AG09309 (cell line): ENCODE measurements at regions not wholly inside any gene's neighbourhood (a gene's known extent, or its start where the extent isn't known, plus 50 kb on each side); places are given as distances from the start of the nearest gene placed in this dataset.

Source experiments
- DNase-seq: peaks from one replicate; pipeline ENCODE4 v3.0.0-alpha.2; 2010; ENCODE audit warnings: low read depth
- H3K4me3 ChIP-seq: 2 replicates; pipeline ENCODE4 v1.5.1; 2011; ENCODE audit warnings: mild to moderate bottlenecking, low read depth, low read length, moderate library complexity; ENCODE audit not compliant: control insufficient read depth
- TF ChIP-seq, protein P1 (sequence below): IDR thresholded peaks from 2 replicates; pipeline ENCODE4 v1.5.1; 2011; ENCODE audit warnings: mild to moderate bottlenecking, low read depth, low read length, inconsistent platforms; ENCODE audit not compliant: insufficient read depth, control insufficient read depth; ENCODE audit errors: missing control alignments

GRCh38 chr12:18207266-18207665, 54.1 kb upstream of the PIK3C2G start:
- no peak overlapping the region for H3K4me3 ChIP-seq
- TF ChIP-seq, protein P1, sequence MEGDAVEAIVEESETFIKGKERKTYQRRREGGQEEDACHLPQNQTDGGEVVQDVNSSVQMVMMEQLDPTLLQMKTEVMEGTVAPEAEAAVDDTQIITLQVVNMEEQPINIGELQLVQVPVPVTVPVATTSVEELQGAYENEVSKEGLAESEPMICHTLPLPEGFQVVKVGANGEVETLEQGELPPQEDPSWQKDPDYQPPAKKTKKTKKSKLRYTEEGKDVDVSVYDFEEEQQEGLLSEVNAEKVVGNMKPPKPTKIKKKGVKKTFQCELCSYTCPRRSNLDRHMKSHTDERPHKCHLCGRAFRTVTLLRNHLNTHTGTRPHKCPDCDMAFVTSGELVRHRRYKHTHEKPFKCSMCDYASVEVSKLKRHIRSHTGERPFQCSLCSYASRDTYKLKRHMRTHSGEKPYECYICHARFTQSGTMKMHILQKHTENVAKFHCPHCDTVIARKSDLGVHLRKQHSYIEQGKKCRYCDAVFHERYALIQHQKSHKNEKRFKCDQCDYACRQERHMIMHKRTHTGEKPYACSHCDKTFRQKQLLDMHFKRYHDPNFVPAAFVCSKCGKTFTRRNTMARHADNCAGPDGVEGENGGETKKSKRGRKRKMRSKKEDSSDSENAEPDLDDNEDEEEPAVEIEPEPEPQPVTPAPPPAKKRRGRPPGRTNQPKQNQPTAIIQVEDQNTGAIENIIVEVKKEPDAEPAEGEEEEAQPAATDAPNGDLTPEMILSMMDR: no peak
- DNase-seq: no peak

- TF ChIP-seq, protein P1: no peak
- no peak for DNase-seq
- H3K4me3 ChIP-seq: no peak overlapping the region
These were observed 55.1 kb upstream of the PIK3C2G start for GRCh38 chr12:18206198-18206597.

DNA sequence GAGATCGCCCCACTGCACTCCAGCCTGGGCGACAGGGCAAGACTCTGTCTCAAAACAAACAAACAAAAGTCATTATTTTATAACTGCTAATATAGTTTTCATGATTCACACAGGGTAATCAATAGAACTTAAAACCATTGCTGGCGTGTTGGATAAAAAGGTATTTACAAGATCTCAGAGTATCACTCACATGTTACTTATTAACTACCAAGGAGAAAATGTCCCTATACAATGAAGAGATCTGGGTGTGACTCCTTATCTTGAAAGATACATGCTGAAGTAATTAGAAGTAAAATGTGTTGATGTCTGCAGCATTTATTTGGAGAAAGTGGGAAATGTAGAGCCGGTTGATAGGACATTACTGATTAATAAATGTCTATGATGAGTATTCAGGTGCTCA, 57.3 kb upstream of the PIK3C2G start:
- H3K4me3 ChIP-seq: no peak overlapping the region
- no peak for DNase-seq
- TF ChIP-seq, protein P1: no peak

DNA sequence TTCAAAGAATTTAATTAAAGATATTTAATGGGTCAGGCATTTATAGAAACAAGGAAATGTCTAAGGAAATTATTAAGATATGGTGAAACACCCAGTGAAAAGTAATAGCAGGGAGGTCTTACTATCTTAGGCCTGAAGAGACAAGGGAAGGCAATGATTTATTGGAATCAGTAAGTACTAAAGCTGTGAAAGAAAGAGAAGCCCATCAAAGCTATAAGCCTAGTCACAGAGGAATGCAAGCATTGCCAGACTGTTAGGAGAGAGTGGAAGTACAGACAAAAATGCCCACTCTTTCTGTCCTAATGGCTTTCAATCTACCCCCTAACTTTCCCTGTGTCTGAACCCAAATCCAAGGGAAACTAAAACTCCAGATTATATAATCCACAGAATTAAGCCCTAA, 69.2 kb upstream of the PIK3C2G start:
- TF ChIP-seq, protein P1: no peak
- no peak for DNase-seq
- no peak overlapping the region for H3K4me3 ChIP-seq

DNA sequence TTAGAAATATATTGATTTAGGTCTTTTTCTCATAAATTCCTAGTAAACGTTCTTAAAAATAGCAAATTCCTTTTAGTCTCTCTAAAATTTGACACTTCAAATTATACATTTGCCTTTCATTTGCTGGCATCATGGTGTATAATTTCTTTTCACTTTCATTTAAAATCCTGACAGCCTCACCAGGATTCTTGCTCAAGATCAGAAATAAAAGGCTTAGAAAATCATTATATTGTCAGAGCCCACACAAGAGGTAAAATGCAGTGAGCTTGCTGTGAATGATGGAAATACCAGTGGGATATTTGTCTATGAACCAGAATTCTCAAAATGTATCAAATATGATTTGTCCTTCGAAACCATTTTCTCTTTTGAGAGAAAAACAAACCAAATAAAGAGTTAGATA, 78.2 kb upstream of the PIK3C2G start:
- DNase-seq: no peak
- H3K4me3 ChIP-seq: no peak overlapping the region
- TF ChIP-seq, protein P1: no peak

- H3K4me3 ChIP-seq: no peak overlapping the region
- TF ChIP-seq, protein P1: no peak
- peak; percentile 49 for DNase-seq
These were observed 81.6 kb upstream of the RERGL start for GRCh38 chr12:18171571-18171970.

GRCh38 chr12:18168016-18168415, 78.0 kb upstream of the RERGL start:
- H3K4me3 ChIP-seq: no peak overlapping the region
- no peak for DNase-seq
- TF ChIP-seq, protein P1: no peak
